Erythroblast (primary cell): ENCODE measurements at regions not wholly inside any gene's neighbourhood (a gene's known extent, or its start where the extent isn't known, plus 50 kb on each side); places are given as distances from the start of the nearest gene placed in this dataset.

Source experiments
- GATA1 ChIP-seq: IDR thresholded peaks from 2 replicates; pipeline ENCODE4 v1.6.1; 2011; ENCODE audit warnings: low read depth, mild to moderate bottlenecking, control low read depth, low read length, moderate library complexity
- POLR2A ChIP-seq: IDR thresholded peaks from 2 replicates; pipeline ENCODE4 v1.6.1; 2011; ENCODE audit warnings: mild to moderate bottlenecking, low read length

GRCh38 chr22:48884786-48885185, 942.9 kb downstream of the BRD1 start:
- TF ChIP-seq POLR2A = no peak
- TF ChIP-seq GATA1 = no peak
